K562 (cell line): ENCODE measurements at regions not wholly inside any gene's neighbourhood (a gene's known extent, or its start where the extent isn't known, plus 50 kb on each side); places are given as distances from the start of the nearest gene placed in this dataset.

Source experiments
- GTF2F1 ChIP-seq: IDR thresholded peaks from 2 replicates; pipeline ENCODE4 v1.6.1; 2011; ENCODE audit warnings: low read depth, low read length, improper control_type of control experiment
- NBN ChIP-seq: fragments of 450-650 bp; IDR thresholded peaks from 2 replicates; pipeline ENCODE4 v1.6.1; 2016; ENCODE audit warnings: low read depth, mild to moderate bottlenecking
- RBM39 ChIP-seq: fragments of 200-400 bp; formaldehyde crosslinking; optimal IDR thresholded peaks from 2 replicates; pipeline ENCODE3; 2018; ENCODE audit warnings: low read depth, low read length
- SP1 ChIP-seq: sonication (generic); formaldehyde crosslinking; IDR thresholded peaks from 2 replicates; pipeline ENCODE4 v1.8.1; 2022; ENCODE audit warnings: mild to moderate bottlenecking, missing genetic modification reagents
- TAF9B ChIP-seq: fragments of 450-650 bp; IDR thresholded peaks from 2 replicates; pipeline ENCODE4 v1.6.1; 2018; ENCODE audit warnings: mild to moderate bottlenecking; ENCODE audit not compliant: partially characterized antibody
- USF2 ChIP-seq: sonication (generic); formaldehyde crosslinking; IDR thresholded peaks from 2 replicates; pipeline ENCODE4 v1.5.0; 2020; ENCODE audit warnings: missing genetic modification reagents
- ZFP36 ChIP-seq: fragments of 150-350 bp; IDR thresholded peaks from 2 replicates; pipeline ENCODE4 v1.6.1; 2018; ENCODE audit warnings: low read length, low read depth; ENCODE audit not compliant: partially characterized antibody
- ZFX ChIP-seq: sonication (generic); formaldehyde crosslinking; IDR thresholded peaks from 2 replicates; pipeline ENCODE4 v1.8.0; 2022; ENCODE audit warnings: mild to moderate bottlenecking, missing genetic modification reagents, moderate library complexity
- ZNF398 ChIP-seq: fragments of 250-450 bp; sonication (Bioruptor Pico); IDR thresholded peaks from 2 replicates; pipeline ENCODE4 v1.8.0; 2021; ENCODE audit warnings: moderate library complexity, mild to moderate bottlenecking, inconsistent platforms
- TF ChIP-seq, protein P1 (sequence below): sonication (generic); formaldehyde crosslinking; IDR thresholded peaks from 2 replicates; pipeline ENCODE4 v1.8.0; 2022; ENCODE audit warnings: missing genetic modification reagents, mild to moderate bottlenecking, borderline replicate concordance
- TF ChIP-seq, protein P2 (sequence below), 3 experiments: IDR thresholded peaks in 2 of 3; conservative IDR thresholded peaks in 1 of 3; 2 replicates each; pipeline ENCODE4 v1.5.1; 2011 to 2012; ENCODE audit warnings: low read length in 3 of 3, mild to moderate bottlenecking in 3 of 3, control low read depth in 2 of 3, improper control_type of control experiment in 1 of 3, inconsistent platforms in 1 of 3, low read depth in 1 of 3, mixed read lengths in 1 of 3, moderate library complexity in 1 of 3; ENCODE audit not compliant: insufficient read depth in 2 of 3

GRCh38 chr2:175363699-175364098 is 182.2 kb upstream of the ATP5MC3 start:
- TF ChIP-seq GTF2F1: no peak
- no peak for TF ChIP-seq USF2 (CRISPR knock-in tag)
- no peak for TF ChIP-seq TAF9B
- TF ChIP-seq, protein P1, sequence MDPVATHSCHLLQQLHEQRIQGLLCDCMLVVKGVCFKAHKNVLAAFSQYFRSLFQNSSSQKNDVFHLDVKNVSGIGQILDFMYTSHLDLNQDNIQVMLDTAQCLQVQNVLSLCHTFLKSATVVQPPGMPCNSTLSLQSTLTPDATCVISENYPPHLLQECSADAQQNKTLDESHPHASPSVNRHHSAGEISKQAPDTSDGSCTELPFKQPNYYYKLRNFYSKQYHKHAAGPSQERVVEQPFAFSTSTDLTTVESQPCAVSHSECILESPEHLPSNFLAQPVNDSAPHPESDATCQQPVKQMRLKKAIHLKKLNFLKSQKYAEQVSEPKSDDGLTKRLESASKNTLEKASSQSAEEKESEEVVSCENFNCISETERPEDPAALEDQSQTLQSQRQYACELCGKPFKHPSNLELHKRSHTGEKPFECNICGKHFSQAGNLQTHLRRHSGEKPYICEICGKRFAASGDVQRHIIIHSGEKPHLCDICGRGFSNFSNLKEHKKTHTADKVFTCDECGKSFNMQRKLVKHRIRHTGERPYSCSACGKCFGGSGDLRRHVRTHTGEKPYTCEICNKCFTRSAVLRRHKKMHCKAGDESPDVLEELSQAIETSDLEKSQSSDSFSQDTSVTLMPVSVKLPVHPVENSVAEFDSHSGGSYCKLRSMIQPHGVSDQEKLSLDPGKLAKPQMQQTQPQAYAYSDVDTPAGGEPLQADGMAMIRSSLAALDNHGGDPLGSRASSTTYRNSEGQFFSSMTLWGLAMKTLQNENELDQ (CRISPR knock-in tag): no peak
- TF ChIP-seq NBN: no peak
- TF ChIP-seq RBM39: no peak
- TF ChIP-seq ZNF398 (CRISPR knock-in tag): no peak
- TF ChIP-seq ZFX (CRISPR knock-in tag): no peak
- TF ChIP-seq SP1 (CRISPR knock-in tag): no peak
- TF ChIP-seq ZFP36: no peak
- TF ChIP-seq, protein P2, sequence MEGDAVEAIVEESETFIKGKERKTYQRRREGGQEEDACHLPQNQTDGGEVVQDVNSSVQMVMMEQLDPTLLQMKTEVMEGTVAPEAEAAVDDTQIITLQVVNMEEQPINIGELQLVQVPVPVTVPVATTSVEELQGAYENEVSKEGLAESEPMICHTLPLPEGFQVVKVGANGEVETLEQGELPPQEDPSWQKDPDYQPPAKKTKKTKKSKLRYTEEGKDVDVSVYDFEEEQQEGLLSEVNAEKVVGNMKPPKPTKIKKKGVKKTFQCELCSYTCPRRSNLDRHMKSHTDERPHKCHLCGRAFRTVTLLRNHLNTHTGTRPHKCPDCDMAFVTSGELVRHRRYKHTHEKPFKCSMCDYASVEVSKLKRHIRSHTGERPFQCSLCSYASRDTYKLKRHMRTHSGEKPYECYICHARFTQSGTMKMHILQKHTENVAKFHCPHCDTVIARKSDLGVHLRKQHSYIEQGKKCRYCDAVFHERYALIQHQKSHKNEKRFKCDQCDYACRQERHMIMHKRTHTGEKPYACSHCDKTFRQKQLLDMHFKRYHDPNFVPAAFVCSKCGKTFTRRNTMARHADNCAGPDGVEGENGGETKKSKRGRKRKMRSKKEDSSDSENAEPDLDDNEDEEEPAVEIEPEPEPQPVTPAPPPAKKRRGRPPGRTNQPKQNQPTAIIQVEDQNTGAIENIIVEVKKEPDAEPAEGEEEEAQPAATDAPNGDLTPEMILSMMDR (IDR thresholded peaks at IDR 0.05 in 2 of 3, conservative IDR thresholded peaks at IDR 0.05 in 1 of 3; ENCODE audit: insufficient read depth in 2 of 3, low read depth in 1 of 3, low read length in 3 of 3): no peak
